AG20443 (cell line): ENCODE measurements at regions not wholly inside any gene's neighbourhood (a gene's known extent, or its start where the extent isn't known, plus 50 kb on each side); places are given as distances from the start of the nearest gene placed in this dataset.
A peak's percentile ranks its signal among the peaks of the same experiment; 100 is the strongest.

Experiments used
- DNase-seq: peaks from one replicate; pipeline ENCODE4 v3.0.0; 2012; ENCODE audit warnings: low spot score, mixed read lengths

DNA sequence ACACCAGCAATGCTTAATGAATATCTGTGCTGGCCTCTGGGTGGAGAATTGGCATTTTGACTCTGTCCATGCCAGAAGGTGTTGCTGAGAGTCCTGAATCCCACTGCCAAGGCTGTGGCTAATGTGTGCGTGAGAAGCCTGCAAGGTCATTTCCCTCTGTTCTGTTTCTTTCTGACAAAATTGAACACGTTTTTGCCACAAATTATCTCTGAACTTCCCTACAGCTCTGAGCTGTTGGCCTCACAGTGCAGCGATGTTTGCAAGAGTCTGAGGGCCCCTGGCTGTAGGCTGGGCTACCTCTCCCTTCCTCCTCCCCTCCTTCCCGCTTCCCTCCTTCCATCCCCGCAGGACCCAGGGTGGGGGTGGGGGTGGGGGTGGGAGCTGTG is 154.1 kb upstream of the HS6ST1 start:
- peak; percentile 67 for DNase-seq

DNA sequence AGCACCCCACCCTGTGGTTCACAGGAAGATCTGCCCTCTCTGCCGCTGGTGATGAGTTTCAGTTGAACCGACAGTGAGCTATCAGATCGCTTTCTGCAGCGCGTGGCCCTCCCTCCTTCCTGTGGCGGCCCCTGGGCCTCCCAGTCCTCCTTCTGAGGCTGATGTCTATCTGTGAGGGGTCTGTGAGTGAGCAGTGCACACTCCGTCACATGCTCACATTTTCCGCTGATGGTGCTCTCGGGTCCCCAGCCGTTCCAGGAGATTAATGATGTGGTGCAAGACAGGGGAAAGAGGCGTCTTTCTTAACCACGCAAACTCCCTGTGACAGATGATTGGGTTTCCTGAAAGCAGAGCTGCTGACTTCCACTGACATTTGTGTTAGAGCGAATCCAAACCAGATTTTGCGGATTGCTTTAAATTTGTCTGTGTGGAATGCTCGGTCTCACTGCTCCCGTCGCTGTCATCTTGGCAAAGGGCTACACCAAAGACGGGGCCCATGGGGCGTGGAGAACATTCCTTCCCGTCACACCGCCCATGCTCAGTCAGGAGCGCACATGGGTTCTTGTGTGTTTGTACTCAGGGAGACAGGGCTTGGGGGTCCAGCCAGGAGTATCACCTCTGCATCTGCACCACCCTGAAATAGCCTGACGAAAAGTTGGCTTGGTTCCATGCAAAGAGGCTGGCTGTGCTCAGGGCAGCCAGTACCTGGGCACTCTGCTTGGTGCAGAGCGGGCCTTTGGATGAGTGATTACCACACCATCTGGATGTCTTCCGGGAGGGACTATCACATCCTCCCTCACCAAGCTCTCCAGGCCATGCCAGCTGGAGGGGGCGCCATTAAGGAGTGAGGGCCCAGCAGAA is 154.7 kb upstream of the HS6ST1 start:
- DNase-seq: peak; percentile 93

DNA sequence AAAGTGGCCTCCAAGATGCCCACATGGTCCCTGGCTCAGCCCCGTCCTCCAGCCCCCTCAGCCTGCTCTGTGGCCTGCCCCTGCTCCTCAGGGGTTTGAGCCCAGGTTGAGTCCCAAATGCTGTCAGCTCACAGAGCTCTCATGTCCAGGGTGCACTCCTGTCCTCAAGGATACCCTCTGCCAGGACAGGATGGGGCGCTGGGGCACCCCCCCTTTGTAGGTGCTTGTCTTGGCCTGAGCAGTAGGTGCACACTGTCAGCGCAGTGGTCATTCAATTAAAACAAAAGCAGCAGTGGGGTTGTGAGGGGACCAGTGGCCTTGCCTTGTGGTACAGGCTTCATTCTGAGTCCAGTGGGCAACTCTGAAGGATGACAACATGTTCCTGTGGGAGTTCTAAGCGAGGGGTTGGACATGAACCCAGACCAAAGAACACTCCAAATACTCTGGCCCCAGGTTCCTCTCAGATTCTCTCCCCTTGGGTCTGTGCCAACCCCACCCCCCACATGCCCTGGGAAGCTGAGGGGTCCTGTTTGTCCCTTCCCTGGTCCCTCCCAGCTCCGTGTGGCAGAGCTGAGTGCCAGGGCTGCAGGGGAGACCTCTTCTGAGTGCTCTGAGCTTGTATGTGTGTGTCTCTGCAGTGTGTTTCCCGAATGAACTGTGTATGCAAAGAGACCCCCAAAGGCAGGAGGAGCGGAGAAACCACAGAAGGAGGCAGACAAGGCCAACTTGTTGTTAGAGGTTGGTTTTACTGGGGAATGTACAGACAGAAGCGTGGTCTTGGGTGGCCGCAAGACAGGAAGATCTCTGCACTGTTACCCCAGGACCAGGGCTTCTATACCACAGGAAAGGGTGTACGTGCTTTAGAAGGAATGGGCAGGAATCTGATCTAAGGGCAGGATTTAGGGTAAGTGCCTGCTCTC is 155.6 kb upstream of the HS6ST1 start:
- no peak for DNase-seq

DNA sequence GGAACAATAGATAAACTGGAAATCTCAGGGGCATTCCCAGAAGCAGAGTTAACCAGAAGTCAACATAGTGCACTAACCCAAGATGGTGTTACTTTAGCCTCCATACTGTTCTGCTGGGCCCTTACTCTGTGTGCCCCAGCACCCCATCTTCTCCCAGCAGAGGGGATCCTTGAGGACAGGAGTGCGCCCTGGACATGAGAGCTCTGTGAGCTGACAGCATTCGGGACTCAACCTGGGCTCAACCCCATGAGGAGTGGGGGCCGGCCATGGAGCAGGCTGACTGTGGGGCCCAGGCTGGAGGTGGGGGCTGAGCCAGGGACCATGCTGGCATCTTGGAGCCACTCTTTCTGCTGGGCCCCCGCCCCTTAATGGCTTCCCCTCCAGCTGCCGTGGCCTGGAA is 156.3 kb upstream of the HS6ST1 start:
- DNase-seq: no peak

DNA sequence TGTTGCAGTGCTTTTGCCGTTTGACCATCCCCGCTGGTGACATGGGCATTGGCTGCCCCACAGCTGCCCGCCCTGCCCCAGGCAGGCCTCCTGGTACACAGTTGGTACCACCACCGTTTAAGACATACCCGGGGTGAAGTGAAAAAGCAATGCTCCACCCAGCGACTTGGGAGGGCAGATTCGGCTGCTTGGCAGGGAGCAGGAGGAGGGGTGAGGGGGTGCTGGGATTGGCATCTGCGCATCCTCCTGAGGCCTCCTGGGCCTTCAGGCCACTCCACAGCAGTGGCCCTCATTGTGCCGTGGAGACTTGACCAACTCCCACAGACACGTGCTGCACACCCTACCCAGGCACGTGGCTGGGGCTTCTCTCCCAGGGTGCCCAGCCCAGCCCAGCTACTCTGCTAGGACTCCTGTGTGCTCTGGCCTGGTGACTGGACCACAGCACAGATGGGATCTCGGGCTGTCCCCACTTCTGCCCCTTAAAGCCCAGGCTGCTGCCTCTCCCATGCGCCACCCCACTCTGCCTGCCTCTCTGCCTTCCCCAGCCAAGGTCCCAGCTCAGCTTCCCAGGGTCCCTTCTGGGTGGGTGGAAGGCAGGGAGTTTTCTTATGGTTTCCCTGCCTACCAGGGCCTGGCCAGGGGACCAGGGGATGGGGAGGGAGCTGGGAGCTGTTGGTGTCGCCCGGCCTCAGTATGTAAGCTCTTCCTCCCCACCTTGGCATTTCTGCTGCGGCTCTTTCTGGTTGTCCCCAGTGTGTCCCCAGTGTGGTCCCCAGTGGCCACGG is 157.0 kb upstream of the HS6ST1 start:
- DNase-seq: no peak

DNA sequence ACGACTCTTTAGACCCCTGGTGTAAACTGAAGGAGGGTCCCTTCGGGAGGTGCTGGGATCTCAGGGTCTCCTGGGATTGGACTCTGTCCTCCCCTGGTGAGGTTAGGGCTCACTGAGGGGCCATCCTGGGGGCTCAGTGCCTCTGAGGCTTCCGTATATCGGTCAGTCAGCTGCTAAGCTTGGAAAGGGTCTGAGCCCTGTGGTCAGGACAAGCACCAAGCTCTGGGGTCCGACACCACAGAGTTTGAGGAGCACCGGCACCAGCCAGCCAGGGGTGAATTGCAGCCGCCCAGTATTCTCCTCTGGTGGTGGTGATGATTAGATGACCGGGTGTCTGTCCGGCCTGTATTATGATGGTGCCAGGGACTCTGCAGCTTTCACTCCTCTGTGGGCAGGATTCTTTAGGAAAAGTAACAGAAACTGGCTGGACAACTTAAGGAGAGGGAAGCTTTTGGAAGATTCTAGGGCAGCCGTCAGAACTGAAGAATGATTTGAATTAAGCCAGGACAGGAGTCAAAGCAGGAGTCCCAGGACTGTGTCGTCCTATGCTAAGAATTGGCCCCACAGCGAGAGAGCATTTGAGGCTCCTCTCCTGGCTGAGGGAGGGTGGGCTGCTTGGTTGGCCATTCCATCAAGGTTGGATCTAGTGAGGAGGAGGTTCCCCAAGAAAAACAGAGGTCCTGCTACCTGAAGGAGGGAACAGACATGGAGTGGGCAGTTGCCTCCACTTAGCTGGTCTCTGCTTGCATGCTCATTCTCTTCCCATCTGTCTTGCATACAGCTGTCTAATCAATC is 158.6 kb upstream of the HS6ST1 start:
- no peak for DNase-seq

DNA sequence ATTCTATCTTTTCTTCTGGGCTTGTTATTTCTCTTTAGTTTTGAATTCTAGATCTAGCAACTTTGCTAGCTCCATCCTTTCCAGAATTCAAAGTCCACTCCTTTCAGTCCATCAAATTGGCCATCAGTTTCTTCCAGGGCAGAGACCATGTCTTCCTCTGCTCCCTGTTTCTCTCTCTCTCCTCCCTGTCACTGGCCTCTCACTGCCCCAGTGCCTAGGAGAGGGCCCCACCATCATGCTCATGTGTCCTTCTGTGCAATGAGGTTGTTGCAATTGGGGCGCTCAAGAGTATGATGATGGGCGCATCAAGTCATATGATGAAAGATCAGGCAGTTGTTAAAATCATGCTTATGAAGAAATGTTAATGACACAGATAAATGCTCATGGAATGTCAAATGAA is 159.2 kb upstream of the HS6ST1 start:
- no peak for DNase-seq

DNA sequence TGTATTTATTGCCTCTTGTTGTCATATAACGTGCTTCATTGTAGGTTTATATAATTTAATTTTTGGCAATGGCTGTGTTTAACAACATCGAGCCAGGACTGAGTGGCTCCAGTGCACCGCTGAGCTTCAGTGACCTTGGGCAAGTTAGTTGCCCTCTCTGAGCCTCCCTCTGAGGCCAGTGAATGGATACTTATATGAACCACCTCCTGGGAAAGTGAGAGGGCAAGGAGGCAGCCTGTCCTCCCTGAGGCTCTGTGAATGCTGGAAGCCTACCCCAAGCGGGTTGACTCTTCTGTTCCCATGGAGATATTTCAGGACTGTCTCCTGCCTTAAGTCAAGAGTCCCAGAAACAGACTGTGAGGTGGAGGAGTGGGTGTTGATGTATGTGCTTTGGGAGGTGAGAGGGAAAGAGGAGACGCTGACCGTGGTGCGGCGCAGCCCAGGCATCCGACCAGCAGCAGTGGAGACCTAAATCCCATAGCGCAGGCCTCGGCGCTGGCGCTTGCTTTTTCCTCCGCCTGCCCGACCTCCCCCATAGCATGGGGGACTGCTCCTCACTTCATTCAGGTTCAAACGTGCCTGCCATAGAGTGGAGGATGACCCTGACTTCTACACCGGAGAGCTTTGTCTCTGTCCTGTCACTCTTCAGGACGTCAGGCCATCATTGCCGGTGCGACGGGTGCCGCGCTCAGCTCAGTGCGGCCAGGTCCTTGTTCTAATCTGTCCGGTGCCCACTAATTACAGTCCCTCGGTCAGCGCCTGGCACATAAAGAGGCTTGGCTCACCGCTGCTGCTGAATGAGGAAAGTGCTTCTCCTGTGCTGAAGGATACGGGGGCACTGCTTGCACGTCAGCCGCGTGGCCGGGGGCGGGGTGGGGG is 167.3 kb upstream of the HS6ST1 start:
- no peak for DNase-seq

DNA sequence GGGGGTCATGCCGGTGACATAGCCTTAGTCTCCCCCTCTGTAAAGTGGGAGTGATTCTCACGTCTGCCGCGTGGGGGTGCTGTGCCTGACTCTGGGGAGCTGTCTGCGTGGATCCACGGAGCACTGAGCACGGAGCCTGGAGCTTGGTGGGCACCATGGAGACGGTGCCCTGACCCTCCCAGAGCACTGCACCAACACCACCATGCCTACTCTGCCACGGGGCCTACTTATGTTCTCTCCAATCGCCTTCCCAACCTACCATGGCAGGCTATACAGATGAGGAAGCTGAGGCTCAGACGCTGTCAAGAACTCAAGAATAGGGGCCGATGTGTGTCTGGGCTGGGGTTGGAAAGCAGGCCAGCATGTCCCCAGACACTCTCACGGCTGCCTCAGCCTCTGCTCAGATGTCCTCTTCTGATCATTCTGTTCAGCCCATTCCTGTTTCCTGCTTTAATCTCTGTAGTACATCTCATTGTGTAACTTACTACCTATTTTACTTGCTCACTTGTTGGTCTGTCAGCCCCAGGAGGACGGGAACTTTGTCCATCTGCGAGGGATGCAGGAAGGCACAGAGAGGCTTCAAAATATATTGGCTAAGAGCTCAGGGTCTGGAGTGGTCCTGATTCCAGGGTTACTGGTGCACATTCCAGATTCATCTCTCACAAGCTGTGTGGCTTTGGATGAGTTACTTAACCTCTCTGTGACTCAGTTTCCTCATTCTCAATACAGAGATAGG is 168.1 kb upstream of the HS6ST1 start:
- no peak for DNase-seq

DNA sequence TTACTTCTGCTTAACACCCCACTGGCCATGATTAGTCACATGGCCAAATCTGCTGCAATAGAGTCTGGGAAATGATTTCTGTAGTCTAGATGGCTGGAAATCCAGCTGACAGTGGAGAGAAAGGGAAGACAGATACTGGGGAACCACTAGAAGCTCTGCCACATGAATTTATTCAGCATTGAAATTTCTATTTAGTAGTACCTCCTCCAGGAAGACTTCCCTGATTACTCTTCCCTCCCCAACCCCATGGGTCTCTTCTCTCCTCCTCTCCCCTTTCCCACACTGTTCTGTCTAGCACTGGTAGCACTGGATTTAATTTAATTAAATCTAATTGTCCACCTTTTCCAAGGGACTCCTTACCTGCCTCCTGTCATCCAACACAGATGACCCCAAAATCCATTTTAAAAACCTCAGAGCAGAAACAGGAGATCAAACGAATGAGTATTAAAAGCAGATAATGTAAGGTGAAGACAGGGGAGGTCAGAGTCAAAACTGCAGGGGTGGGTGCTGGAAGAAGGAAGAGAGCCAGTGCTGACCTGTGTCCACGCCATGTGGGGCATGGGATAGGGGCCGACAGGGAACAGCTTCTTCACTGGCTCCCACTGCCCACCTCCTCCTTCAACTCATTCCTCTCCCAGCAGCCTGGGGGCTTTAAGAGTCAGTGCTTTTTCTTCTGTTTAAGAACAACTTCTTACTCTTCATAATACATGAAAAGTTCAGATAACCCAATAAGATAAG is 169.2 kb upstream of the HS6ST1 start:
- no peak for DNase-seq

DNA sequence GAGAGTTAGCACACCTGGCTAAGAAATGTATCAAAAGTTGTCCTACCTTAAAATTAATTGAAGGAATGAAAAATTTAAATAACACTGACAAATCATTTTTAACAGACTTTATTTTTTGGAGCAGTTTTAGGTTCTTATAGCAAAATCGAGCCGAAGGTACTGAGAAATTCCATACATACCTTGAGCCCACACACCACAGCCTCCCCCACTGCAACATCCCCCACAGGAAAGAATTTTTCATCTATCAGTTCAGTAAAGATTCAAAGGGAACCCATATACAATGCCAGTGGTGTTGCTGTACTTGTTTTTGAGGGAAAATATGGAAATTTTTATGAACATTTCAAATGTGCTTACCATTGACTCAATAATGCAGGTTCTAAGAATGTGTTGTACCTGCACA is 169.8 kb upstream of the HS6ST1 start:
- no peak for DNase-seq

DNA sequence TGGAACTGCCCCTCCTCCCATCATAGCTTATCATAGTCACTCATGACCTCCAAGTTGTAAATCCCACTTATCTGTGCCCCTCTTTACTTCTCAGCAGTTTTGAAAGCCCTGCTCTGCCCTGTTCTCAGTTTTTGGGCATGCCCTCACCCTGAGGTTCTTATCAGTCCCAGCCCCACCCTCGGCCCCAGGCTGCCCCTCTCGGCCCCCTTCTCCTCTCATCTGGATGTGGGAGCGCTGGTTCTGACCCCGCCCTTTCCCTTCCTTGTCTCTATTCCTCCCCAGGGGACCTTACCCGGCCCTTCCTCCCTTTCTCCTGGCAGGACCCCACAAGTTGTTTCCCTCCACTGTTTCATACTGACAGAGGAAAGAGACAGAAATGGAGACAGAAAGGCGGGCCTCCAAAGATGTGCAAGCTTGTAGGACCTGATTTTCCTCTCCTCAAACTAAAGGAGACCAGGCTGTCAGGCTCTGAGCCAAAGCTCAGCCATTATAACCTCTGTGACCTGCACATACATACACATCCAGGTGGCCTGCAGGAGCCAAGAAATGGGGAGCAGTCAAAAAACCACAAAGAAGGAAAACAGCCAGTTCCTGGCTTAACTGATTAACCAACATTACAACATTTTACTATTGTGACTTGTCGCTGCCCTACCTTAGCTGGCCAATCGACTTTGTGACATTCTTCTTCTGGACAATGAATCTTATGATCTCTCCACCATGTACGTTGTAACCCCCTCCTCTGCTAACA is 171.0 kb upstream of the HS6ST1 start:
- no peak for DNase-seq

DNA sequence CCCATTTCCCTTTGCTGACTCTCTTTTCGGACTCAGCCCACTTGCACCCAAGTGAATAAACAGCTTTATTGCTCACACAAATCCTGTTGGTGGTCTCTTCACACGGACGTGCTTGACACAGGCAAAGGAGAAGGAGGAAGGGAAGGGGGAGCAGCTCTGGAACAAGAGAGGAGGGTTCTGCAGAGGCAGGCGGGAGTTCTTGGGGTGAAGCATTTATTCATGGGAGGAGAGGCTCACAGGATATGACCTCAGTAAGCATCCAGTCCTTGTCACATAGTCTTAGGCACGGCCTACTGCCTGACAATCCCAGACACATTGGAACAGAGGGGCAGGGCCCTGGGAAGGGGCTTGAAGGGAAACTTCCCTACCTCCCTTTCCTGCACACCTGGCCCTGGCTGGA is 171.7 kb upstream of the HS6ST1 start:
- DNase-seq: no peak

DNA sequence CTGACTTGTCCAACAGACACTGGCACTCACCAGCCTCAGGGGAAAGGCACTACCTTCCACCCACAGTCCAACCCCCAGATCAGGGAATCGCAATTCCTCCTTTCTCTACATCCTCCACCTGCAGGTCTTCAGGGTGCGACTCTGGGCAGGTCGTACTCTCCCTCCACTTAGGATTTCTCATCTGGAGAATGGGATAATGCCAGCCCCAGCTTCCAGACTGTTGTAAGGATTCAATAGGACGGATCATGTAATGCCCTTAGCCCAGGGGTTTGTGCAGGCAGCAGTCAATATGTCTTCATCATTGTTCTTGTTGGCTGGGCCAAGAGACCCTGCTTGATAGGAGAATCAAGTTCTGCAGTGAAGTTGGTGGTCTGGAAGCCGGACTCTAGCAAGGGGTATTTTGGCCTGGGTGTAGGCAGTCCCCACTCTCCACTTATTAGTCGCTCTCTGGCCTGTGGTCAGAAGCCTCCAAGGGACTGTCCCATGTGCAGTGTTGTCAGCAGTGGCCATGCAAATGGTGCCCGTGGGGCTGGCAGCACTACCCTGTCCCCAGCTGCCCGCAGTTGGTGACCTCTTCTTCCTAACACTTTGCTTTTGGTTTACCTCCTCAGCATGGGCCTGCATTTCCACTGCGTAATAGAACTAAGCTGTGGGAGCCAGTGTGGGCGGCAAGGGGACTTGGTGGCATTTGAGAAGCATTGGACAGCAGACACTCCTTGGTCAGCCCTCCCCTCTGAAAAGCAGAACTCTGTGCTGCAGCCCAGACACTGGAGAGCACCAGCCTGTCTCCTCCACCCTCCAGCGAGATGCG is 172.4 kb upstream of the HS6ST1 start:
- no peak for DNase-seq

DNA sequence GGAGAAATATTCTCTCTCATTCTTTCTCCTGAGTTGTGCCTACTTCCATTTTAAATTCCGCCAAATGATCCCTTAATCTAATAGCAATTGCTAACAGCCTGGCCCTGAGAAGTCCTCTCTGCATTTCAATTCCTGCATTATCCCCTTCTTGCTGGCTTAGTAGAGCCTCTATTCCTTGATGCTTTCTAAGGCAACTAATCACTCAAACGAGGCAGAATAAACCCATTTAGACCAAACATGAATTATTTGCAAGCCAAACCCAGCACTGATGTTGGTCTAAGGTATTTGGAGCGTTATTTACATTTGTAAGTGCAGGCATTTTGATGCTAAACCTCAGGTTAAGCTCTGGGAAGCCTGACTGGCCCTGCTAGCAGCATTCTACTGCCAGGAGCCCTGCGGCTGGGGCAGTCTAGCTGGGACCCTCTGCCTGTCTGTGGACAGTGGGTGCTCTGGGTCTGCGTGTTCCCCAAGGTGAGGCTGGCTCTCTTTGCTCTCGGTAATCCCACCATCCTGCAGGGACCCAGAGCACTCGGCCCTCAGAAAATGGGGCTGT is 173.1 kb upstream of the HS6ST1 start:
- DNase-seq: no peak

DNA sequence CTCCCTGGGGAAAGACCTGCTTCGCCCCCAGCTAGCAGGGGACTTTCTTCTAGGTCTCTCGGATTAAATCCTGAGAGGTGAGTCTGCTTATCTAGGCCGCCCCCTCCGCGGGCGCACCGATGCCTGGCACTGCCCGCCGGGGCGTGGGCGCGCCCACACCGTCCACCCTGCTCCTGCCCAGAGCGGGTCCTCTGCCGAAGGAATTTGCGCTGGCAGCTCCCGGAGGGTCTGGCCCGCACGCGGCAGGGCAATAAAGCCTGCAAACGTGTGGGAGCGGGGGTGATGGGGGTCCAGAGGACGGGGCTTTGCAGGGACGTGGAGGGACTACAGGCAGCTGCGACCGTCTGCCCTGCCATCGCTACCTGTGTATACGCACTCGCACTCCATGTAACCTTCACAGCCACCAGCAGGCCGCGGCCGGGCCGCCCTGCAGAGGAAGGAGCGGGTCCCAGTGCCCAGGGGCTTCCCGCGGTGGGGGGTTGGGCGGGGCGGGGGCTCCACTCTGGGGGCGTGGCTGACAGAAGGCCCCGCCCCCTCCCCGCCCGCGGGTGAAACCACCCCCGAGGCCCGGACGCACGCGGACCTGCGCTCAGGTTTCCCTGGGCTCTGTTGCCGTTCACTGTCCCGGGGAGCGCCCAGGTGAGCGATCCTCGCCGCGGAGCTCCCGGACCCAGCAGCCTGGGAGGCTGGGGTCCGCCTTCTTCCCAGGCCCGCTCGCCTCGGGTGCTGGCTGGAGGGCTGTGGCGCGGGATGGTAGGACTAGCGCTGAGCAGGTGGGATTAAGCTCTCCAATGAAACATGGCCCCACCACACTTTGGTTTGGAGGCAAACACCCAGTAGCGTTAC is 174.5 kb upstream of the HS6ST1 start:
- DNase-seq: no peak
